HEK293 (cell line): ENCODE measurements at regions not wholly inside any gene's neighbourhood (a gene's known extent, or its start where the extent isn't known, plus 50 kb on each side); places are given as distances from the start of the nearest gene placed in this dataset.

Source experiments
- SP7 ChIP-seq: fragments of 450-650 bp; formaldehyde crosslinking; IDR thresholded peaks from 2 replicates; pipeline ENCODE4 v1.5.1; 2016; ENCODE audit warnings: missing biosample characterization, missing genetic modification characterization
- ZNF274 ChIP-seq, 2 experiments: fragments of 200-500 bp in 1 of 2; fragments of 450-650 bp in 1 of 2; sonication (Bioruptor generic) in 1 of 2; formaldehyde crosslinking in 1 of 2; IDR thresholded peaks; 2 replicates each; pipeline versions ENCODE4 v1.5.1 to v1.6.1; 2014 to 2016; ENCODE audit warnings: borderline replicate concordance in 1 of 2, inconsistent platforms in 1 of 2, low read length in 1 of 2, missing biosample characterization in 1 of 2, missing genetic modification characterization in 1 of 2
- ZNF335 ChIP-seq: fragments of 450-650 bp; formaldehyde crosslinking; conservative IDR thresholded peaks from 2 replicates; pipeline ENCODE4 v1.5.1; 2016; ENCODE audit warnings: missing biosample characterization, missing genetic modification characterization
- TF ChIP-seq, protein P1 (sequence below): fragments of 450-650 bp; formaldehyde crosslinking; IDR thresholded peaks from 2 replicates; pipeline ENCODE4 v1.5.1; 2016; ENCODE audit warnings: missing biosample characterization, missing genetic modification characterization
- TF ChIP-seq, protein P2 (sequence below): fragments of 450-650 bp; formaldehyde crosslinking; IDR thresholded peaks from 2 replicates; pipeline ENCODE4 v1.5.1; 2016; ENCODE audit warnings: missing biosample characterization, missing genetic modification characterization

DNA sequence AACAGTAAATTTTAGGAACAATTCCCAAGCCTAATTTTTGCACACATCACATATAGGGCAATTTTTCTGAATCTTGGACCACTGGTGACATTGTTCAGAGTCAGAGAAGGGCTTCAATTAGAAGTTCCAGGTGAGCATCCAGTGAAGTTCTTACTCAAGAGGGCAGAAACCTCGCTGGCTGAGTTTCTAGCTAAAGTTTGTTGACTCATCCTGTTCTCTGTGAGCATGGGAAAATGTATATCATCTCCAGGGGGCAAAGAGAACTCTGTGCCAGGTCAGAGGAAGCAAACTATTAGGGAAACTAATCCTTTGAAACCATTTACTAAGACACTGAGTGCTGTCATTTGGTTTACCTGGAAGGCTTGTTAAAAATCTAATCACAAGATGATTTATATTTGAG lies 695.6 kb upstream of the IGFBP3 start:
- TF ChIP-seq, protein P1, sequence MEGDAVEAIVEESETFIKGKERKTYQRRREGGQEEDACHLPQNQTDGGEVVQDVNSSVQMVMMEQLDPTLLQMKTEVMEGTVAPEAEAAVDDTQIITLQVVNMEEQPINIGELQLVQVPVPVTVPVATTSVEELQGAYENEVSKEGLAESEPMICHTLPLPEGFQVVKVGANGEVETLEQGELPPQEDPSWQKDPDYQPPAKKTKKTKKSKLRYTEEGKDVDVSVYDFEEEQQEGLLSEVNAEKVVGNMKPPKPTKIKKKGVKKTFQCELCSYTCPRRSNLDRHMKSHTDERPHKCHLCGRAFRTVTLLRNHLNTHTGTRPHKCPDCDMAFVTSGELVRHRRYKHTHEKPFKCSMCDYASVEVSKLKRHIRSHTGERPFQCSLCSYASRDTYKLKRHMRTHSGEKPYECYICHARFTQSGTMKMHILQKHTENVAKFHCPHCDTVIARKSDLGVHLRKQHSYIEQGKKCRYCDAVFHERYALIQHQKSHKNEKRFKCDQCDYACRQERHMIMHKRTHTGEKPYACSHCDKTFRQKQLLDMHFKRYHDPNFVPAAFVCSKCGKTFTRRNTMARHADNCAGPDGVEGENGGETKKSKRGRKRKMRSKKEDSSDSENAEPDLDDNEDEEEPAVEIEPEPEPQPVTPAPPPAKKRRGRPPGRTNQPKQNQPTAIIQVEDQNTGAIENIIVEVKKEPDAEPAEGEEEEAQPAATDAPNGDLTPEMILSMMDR (tag by site-specific recombination) = no peak
- TF ChIP-seq, protein P2, sequence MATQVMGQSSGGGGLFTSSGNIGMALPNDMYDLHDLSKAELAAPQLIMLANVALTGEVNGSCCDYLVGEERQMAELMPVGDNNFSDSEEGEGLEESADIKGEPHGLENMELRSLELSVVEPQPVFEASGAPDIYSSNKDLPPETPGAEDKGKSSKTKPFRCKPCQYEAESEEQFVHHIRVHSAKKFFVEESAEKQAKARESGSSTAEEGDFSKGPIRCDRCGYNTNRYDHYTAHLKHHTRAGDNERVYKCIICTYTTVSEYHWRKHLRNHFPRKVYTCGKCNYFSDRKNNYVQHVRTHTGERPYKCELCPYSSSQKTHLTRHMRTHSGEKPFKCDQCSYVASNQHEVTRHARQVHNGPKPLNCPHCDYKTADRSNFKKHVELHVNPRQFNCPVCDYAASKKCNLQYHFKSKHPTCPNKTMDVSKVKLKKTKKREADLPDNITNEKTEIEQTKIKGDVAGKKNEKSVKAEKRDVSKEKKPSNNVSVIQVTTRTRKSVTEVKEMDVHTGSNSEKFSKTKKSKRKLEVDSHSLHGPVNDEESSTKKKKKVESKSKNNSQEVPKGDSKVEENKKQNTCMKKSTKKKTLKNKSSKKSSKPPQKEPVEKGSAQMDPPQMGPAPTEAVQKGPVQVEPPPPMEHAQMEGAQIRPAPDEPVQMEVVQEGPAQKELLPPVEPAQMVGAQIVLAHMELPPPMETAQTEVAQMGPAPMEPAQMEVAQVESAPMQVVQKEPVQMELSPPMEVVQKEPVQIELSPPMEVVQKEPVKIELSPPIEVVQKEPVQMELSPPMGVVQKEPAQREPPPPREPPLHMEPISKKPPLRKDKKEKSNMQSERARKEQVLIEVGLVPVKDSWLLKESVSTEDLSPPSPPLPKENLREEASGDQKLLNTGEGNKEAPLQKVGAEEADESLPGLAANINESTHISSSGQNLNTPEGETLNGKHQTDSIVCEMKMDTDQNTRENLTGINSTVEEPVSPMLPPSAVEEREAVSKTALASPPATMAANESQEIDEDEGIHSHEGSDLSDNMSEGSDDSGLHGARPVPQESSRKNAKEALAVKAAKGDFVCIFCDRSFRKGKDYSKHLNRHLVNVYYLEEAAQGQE (tag by site-specific recombination) = no peak
- TF ChIP-seq ZNF335 (tag by site-specific recombination) = no peak
- no peak for TF ChIP-seq SP7 (tag by site-specific recombination)
- no peak for TF ChIP-seq ZNF274 (IDR thresholded peaks at IDR 0.05; ENCODE audit: low read length)
- TF ChIP-seq ZNF274 (tag by site-specific recombination; IDR thresholded peaks at IDR 0.05; ENCODE audit: borderline replicate concordance) = no peak
